HuH-7 (cell line): ENCODE measurements at regions not wholly inside any gene's neighbourhood (a gene's known extent, or its start where the extent isn't known, plus 50 kb on each side); places are given as distances from the start of the nearest gene placed in this dataset.
"Not testable (repeated sequence)": the region's sequence is repeated elsewhere in the genome, so short reads cannot be mapped to it uniquely, and the experiment has no call there.

Experiments
- DNase-seq: peaks from one replicate; pipeline ENCODE4 v3.0.0; 2011; ENCODE audit warnings: low spot score

DNA sequence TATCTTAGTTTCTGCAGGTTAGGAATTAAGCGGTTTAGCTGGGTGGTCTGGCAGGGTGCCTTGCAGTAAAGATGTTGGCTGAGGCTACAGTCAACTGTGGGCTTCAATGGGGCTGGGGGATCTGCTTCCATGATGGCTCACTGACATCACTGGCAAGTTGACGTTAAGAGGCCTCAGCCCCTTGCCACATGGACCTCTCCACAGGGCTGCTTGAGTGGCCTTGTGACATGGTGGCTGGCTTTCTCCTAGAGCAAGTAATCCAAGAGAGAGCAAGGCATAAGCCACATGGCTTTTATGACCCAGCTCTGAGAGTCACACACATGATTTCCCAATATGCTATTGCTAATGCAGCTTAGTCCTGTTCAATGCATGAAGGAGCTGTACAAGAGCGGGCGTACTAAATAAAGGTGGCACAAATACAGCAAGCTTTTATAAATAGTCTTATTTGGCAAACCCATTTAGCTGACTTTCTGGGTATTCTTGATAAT lies 109.1 kb downstream of the SEPTIN7 start:
- DNase-seq: peak; percentile 15

GRCh38 chr7:35910621-35911020 lies 109.8 kb downstream of the SEPTIN7 start:
- not testable (repeated sequence) for DNase-seq

DNA sequence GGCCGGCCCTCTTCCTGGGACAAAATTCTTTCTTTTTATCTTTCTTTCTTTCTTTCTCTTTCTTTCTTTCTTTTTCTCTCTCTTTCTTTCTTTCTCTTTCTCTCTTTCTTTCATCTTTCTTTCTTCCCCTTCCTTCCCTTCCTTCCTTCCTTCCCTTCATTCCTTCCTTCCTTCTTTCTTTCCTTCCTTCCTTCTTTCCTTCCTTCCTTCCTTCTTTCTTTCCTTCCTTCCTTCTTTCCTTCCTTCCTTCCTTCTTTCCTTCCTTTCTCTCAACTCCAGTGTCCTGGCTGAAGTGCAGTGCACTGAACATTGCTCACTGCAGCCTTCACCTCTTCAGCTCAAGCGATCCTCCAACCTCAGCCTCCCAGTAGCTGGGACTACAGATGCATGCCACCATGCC lies 112.5 kb downstream of the SEPTIN7 start:
- not testable (repeated sequence) for DNase-seq

GRCh38 chr7:35914214-35914613 lies 113.4 kb downstream of the SEPTIN7 start:
- DNase-seq: not testable (repeated sequence)

DNA sequence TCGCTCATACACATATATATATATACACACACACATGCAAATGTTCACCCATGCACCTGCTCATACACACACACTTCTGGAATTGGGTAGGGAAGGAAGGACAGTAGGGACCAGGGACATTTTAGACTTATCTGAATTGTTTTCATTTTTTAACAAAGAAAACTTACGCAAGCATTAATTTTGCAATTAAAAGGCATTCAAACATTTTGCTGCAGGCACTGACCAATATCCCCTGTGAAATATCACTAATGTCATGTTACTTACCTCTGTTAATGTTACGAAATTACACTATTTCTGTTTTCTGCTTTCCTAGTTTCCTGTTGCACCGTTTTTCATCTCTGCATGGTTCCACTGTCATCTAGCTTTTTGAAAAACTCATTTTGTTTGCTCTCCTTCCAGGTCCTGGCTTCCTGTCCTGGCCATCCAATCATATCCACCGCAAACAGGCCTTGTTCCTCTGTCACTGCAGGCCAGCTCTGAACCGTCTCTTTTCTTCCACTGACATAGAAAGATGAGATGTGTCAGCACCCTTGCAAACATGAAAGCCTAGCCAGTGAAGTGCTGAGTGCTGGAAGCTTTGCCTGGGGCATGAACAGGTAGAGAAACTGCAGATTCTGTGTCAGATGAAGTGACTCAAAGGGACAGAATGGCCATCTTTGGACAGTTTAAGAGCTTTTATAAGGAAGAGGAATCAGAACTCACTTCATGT lies 114.5 kb downstream of the SEPTIN7 start:
- DNase-seq: not testable (repeated sequence)

GRCh38 chr7:35918217-35918616 lies 117.4 kb downstream of the SEPTIN7 start:
- DNase-seq: not testable (repeated sequence)

GRCh38 chr7:35919607-35920006 lies 118.8 kb downstream of the SEPTIN7 start:
- not testable (repeated sequence) for DNase-seq

GRCh38 chr7:35921338-35921737 lies 120.5 kb downstream of the SEPTIN7 start:
- not testable (repeated sequence) for DNase-seq

DNA sequence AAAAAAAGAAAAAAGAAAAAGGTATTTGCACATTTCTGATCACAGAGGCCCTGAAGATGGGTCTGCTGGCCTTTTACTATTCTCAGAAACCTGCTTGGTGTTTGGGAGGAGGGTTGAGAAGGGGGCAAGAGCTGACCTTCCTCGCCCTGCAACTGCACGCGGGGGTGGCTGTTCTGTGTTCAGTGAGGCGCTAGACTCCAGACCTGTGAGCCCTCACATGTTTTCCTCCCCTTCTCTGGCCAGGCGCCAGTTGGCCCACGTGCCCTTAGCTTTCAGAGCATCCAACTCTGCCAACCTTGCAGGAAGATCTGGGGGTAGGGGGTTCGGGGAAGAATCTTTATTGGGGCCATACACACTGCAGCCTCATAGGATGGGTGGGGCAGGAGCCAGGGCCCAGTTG lies 123.8 kb downstream of the SEPTIN7 start:
- DNase-seq: not testable (repeated sequence)

- not testable (repeated sequence) for DNase-seq
Observed at GRCh38 chr7:35926966-35927365, 126.1 kb downstream of the SEPTIN7 start.

DNA sequence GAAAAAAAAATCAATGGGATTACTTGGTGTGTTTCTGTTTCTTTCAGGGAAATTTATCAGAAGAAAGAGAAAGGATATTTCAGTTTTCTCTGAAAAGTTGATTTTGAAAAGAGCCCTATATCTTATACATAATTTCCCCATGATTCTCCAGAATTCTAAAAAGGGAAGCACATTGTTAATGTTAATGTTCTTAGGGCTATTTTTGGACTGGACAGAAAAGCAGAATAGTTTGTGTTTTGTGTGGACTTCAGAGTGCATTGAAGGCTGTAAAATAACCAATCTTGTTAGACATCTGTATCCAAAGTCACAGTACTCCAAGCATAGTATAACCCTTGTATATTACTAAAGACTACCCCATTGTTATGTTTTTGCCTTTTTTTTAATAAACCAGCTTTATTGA lies 130.3 kb downstream of the SEPTIN7 start:
- not testable (repeated sequence) for DNase-seq

GRCh38 chr7:35931551-35931950 lies 130.7 kb downstream of the SEPTIN7 start:
- DNase-seq: not testable (repeated sequence)

- DNase-seq: not testable (repeated sequence)
Observed at GRCh38 chr7:35940695-35941094, 139.8 kb downstream of the SEPTIN7 start.

DNA sequence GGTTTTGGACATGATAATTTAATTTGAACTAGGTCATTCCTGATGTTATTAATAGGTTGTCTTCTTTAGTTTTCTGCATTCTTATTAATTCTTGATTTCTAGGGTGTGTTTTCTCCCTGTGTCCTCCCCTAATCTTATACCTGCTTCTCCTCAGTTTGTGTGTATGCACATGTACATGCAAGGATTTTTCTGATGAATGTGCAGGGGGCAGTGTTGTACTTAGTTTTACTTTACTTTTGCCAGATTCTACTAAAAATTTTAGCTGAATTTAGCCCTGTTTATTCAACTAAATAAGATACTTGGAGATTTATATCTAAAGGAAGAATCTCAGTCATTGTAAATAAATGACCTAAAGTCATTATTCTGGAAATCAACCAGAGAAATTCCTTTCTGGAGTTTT lies 144.8 kb downstream of the SEPTIN7 start:
- DNase-seq: not testable (repeated sequence)

DNA sequence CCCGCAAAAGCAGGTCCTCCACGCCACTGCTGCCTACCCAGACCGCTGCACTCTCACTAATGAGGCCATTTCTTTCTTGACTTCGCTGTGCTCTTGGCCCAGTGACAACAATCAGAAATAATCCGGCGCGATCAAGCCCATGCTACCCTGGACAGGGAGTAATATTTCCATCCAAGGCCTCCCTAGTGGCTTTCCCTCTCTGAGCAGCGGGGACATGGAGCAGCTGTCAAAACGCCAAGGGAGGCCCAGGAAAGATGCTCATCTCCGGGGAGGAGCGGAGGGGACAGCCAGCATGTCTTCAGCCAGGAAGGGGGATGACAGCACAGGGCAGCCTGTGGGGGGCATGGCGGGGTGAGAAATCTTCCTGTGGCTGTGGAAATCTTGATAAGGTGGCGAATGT lies 154.9 kb downstream of the SEPTIN7 start:
- not testable (repeated sequence) for DNase-seq

DNA sequence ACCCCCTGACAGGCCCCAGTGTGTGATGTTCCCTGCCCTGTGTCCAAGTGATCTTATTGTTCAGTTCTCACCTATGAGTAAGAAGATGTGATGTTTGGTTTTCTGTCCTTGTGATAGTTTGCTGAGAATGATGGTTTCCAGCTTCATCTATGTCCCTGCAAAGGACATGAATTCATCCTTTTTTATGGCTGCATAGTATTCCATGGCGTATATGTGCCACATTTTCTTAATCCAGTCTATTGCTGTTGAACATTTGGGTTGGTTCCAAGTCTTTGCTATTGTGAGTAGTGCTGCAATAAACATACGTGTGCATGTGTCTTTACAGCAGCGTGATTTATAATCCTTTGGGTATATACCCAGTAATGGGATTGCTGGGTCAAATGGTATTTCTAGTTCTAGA lies 156.1 kb downstream of the SEPTIN7 start:
- DNase-seq: not testable (repeated sequence)

DNA sequence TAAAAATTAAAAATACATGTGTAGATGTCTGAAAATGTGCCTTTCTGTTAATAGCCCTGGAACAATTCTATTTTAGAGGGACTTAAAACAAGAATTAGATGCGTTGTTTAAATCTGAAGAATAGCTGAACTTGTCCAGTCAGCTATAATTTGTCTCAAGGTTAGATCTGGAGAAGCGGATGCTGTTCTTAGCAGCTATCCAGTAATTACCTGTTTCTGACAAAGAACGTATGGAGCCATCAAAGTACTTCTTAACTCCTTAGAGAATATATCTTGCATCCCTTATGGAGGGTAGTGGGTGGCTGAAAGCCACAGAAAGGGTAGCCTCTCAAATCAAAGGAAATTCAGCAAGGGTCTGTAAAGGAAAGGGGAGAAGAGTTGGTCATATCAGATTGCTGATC lies 160.4 kb downstream of the SEPTIN7 start:
- not testable (repeated sequence) for DNase-seq

- not testable (repeated sequence) for DNase-seq
Observed at GRCh38 chr7:35962607-35963006, 161.8 kb downstream of the SEPTIN7 start.

DNA sequence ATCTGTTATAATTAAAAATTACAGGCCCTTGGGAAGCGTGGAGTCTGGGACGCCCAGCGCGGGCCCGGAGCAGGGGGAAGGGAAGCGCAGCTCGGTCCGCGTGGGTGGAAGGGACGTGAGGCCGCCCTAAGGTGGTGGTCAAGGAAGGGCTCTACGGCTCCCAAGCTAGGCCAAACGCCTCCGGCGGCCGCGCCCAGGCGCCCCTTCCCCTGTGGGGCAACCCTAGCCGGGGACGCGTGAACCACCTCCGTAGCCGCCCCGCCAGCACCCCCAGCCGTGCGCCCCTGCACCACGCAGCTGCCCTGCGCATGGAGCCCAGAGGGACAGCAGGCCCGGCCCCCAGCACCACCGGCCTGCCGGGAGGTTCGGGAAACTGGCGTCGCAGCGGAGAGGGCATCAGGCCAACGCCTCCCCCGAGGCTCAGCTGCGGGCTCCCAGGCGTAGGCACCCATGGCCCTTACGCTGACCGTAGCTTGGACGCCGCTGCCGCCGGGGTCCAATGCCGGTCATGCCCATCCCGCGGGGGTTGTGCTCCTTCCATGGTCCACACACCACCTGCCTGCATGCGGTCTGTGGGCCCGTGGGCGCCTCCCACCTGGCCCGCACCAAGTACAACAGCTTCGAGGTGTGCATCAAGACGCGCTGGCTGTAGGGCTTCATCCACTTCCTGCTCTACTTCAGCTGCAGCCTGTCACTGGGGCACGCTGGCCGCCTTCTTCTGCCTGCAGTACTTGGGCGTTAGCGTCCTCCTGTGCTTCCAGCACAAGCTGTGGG lies 166.7 kb downstream of the SEPTIN7 start:
- DNase-seq: no peak

DNA sequence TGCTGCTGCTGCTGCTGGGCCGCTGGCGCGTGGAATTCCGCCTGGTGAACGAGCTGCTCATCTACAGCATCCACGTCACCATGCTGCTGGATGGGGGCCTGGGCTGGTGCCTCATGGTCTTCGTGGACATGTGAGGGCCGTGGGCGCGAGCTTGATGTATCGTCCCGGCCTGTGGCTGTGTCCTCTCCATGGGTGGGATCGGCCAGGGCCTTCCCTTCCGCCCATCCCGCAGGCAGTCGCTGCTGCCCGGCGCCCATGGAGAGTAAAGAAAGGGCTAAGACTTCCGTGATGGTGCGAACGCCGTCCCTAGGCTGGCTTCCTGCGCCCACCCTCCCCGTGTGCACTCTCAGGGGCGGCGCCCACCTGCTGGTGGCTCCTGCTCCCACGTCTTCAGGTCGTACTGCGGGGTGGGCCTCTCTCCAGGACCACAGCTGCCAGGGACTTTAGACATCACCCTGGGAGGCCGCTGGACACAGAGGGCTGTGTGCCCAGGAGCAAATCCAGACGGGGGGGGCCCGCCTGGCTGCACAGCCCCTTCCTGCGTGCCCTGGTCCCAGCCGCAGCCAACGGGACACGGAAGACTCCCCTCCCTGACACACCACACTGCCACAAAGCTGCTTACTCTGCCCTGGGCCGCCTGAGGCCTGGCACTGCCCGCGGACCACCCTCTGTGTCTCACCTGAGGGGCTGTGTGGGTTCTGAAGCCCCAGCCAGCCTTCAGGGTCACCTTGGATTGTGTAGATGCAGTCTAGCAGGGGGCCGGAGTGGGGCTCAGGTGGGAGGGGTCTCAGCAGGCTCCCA lies 167.5 kb downstream of the SEPTIN7 start:
- DNase-seq: no peak

GRCh38 chr7:35969066-35969465 lies 168.2 kb downstream of the SEPTIN7 start:
- no peak for DNase-seq

DNA sequence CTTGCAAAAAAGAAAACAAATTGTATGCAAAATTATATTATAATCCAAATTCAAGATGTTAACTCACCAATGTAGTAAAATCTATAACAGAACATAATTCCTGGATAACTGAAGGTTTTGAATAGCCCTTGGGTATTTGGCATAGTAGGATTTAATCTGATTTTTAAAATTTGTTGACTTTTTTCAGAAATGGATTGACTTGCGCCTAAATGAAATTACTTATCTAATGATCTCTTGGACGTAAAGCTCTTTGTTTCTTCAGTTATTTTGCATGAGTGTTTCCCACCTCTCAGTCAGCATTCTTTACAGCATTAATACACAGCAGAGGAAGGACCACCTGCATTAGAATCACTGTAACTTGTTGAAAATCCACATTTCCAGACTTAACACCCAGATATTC lies 169.6 kb downstream of the SEPTIN7 start:
- DNase-seq: no peak
